Testis (tissue), 2 donors: ENCODE measurements at regions not wholly inside any gene's neighbourhood (a gene's known extent, or its start where the extent isn't known, plus 50 kb on each side); places are given as distances from the start of the nearest gene placed in this dataset.

Source experiments
- DNase-seq: peaks from one replicate; pipeline ENCODE4 v3.0.0-alpha.2; 2019
- H3K27ac ChIP-seq, 2 donors: fragments of 200-600 bp; sonication (generic); one replicate each; pipeline ENCODE4 v1.5.1; 2019
- H3K27me3 ChIP-seq: fragments of 200-600 bp; sonication (generic); one replicate; pipeline ENCODE4 v1.5.1; 2019
- H3K36me3 ChIP-seq: fragments of 200-600 bp; sonication (generic); one replicate; pipeline ENCODE4 v1.5.1; 2017; ENCODE audit warnings: low read depth; ENCODE audit errors: missing control alignments
- H3K4me1 ChIP-seq: fragments of 200-600 bp; sonication (generic); one replicate; pipeline ENCODE4 v1.5.1; 2019
- H3K4me3 ChIP-seq, 2 donors: fragments of 200-600 bp; sonication (generic); one replicate each; pipeline ENCODE4 v1.5.1; 2017 to 2019
- H3K9me3 ChIP-seq: fragments of 200-600 bp; sonication (generic); one replicate; pipeline ENCODE4 v1.5.1; 2017
- CTCF ChIP-seq, 3 experiments: fragments of 450-650 bp in 2 of 3; fragments of 200-600 bp in 1 of 3; sonication (generic) in 1 of 3; IDR thresholded peaks; one replicate each; pipeline ENCODE4 v1.5.1; 2016 to 2019; ENCODE audit warnings: antibody characterized with exemption in 3 of 3, mild to moderate bottlenecking in 2 of 3, moderate library complexity in 1 of 3
- POLR2A ChIP-seq: fragments of 450-650 bp; IDR thresholded peaks from one replicate; pipeline ENCODE4 v1.6.1; 2017; ENCODE audit warnings: antibody characterized with exemption, mild to moderate bottlenecking, moderate library complexity
- WGBS, 2 donors: methylation state at CpG; one replicate each; pipeline ENCODE4 v1.1.5; 2018; 5-methylcytosine and 5-hydroxymethylcytosine counted together
- intact Hi-C: fragments of 100-400 bp; cut with DNase I; formaldehyde crosslinking; loops from one replicate; pipeline ENCODE4 v1.15.1; 2023; ENCODE audit warnings: low total_unique reads

- no peak for DNase-seq
- H3K27me3 ChIP-seq, result no peaks in the 10 kb centered on the region
Measured at GRCh38 chr2:106749823-106750222, 136.1 kb downstream of the ST6GAL2 start.

More at GRCh38 chr2:106749823-106750222, 136.1 kb downstream of the ST6GAL2 start:
- Histone ChIP-seq H3K4me3 (no peak overlapping the region), H3K36me3 (no peaks in the 10 kb centered on the region), H3K9me3 (no peaks in the 10 kb centered on the region), H3K27ac (no peak overlapping the region), H3K4me1 (no peaks in the 10 kb centered on the region)
- intact Hi-C loops, result no loop called here
- no peak for TF ChIP-seq CTCF (IDR thresholded peaks at IDR 0.05)
- no peak for TF ChIP-seq POLR2A
- WGBS, 2 donors, result 83 to 84% methylated on average over 2 of the region's 2 CpGs
